Lower lobe of right lung (tissue), 2 donors: ENCODE measurements at regions not wholly inside any gene's neighbourhood (a gene's known extent, or its start where the extent isn't known, plus 50 kb on each side); places are given as distances from the start of the nearest gene placed in this dataset.
"Not testable (repeated sequence)": the region's sequence is repeated elsewhere in the genome, so short reads cannot be mapped to it uniquely, and the experiment has no call there.

Source experiments
- ATAC-seq, 2 donors: fragments of 200-7000 bp; cut with Tn5 transposase; one replicate each; pipeline ENCODE4 v1.9.1; 2020 to 2022; ENCODE audit warnings: mild to moderate bottlenecking in 2 of 2, moderate library complexity in 2 of 2
- DNase-seq: peaks from one replicate; pipeline ENCODE4 v3.0.0-alpha.2; 2020
- H3K27ac ChIP-seq: fragments of 200-600 bp; one replicate; pipeline ENCODE4 v1.8.0; 2022
- H3K27me3 ChIP-seq: fragments of 200-600 bp; one replicate; pipeline ENCODE4 v1.8.0; 2022; ENCODE audit warnings: low read depth
- H3K36me3 ChIP-seq: fragments of 200-600 bp; one replicate; pipeline ENCODE4 v1.8.0; 2022; ENCODE audit warnings: mild to moderate bottlenecking
- H3K4me1 ChIP-seq: fragments of 200-600 bp; one replicate; pipeline ENCODE4 v1.8.0; 2022
- H3K4me3 ChIP-seq: fragments of 200-600 bp; one replicate; pipeline ENCODE4 v1.8.0; 2022; ENCODE audit warnings: mild to moderate bottlenecking
- H3K9me3 ChIP-seq: fragments of 200-600 bp; one replicate; pipeline ENCODE4 v1.8.0; 2022
- CTCF ChIP-seq: fragments of 200-600 bp; IDR thresholded peaks from one replicate; pipeline ENCODE4 v1.8.0; 2022; ENCODE audit warnings: antibody characterized with exemption, mild to moderate bottlenecking
- intact Hi-C: fragments of 100-400 bp; cut with DNase I; formaldehyde crosslinking; loops from one replicate; pipeline ENCODE4 v1.11.0; 2022
- donor health status: DM: no; HTN: yes; CAD: no; lungs with severe emphysema.

GRCh38 chr1:119266858-119267257, 101.7 kb upstream of the HAO2 start:
- no peak for ATAC-seq
- no peak for TF ChIP-seq CTCF

GRCh38 chr1:119267288-119267687, 101.3 kb upstream of the HAO2 start:
- H3K9me3 ChIP-seq, DNase-seq, ATAC-seq, H3K27me3 ChIP-seq, H3K4me3 ChIP-seq, intact Hi-C loops, H3K27ac ChIP-seq, H3K36me3 ChIP-seq, H3K4me1 ChIP-seq: not testable (repeated sequence)

More at GRCh38 chr1:119266858-119267257, 101.7 kb upstream of the HAO2 start:
- Histone ChIP-seq H3K27me3 (no peaks in the 10 kb centered on the region), H3K4me3 (no peak overlapping the region), H3K36me3 (no peaks in the 10 kb centered on the region), H3K9me3 (no peaks in the 10 kb centered on the region), H3K4me1 (no peaks in the 10 kb centered on the region), H3K27ac (no peak overlapping the region)
- no peak for DNase-seq
- intact Hi-C loops = no loop called here

- Histone ChIP-seq H3K4me1 (no peaks in the 10 kb centered on the region), H3K27me3 (no peaks in the 10 kb centered on the region), H3K4me3 (no peak overlapping the region), H3K36me3 (no peaks in the 10 kb centered on the region), H3K9me3 (no peaks in the 10 kb centered on the region), H3K27ac (no peak overlapping the region)
- intact Hi-C loops = no loop called here
- no peak for TF ChIP-seq CTCF
- ATAC-seq (no peak), DNase-seq (no peak)
Observed at GRCh38 chr1:119268879-119269278, 99.7 kb upstream of the HAO2 start.

- H3K27ac ChIP-seq = no peak overlapping the region
- no peaks in the 10 kb centered on the region for H3K4me1 ChIP-seq
- intact Hi-C loops = no loop called here
- H3K27me3 ChIP-seq = no peaks in the 10 kb centered on the region
- H3K4me3 ChIP-seq = no peak overlapping the region
- peak; percentile 75 for TF ChIP-seq CTCF
- no peaks in the 10 kb centered on the region for H3K9me3 ChIP-seq
- DNase-seq (no peak), ATAC-seq (peak in 1 of 2 donors; percentile 68)
- no peaks in the 10 kb centered on the region for H3K36me3 ChIP-seq
Observed at GRCh38 chr1:119275145-119276134, 93.1 kb upstream of the HAO2 start.

GRCh38 chr1:119276558-119276957, 92.0 kb upstream of the HAO2 start:
- H3K27ac ChIP-seq = no peak overlapping the region
- intact Hi-C loops = no loop called here
- DNase-seq (no peak), ATAC-seq (no peak)
- no peak overlapping the region for H3K4me3 ChIP-seq
- no peaks in the 10 kb centered on the region for H3K36me3 ChIP-seq
- no peaks in the 10 kb centered on the region for H3K9me3 ChIP-seq
- no peaks in the 10 kb centered on the region for H3K4me1 ChIP-seq
- no peak for TF ChIP-seq CTCF
- H3K27me3 ChIP-seq = no peaks in the 10 kb centered on the region
